GM18508 (cell line): ENCODE measurements at regions not wholly inside any gene's neighbourhood (a gene's known extent, or its start where the extent isn't known, plus 50 kb on each side); places are given as distances from the start of the nearest gene placed in this dataset.
"Not testable (repeated sequence)": the region's sequence is repeated elsewhere in the genome, so short reads cannot be mapped to it uniquely, and the experiment has no call there.

ENCODE experiments used
- ATAC-seq: cut with Tn5 transposase; IDR thresholded peaks from one replicate; pipeline ENCODE4 v1.9.1; 2021; ENCODE audit warnings: moderate number of reproducible peaks; ENCODE audit not compliant: insufficient read depth, unreplicated experiment

DNA sequence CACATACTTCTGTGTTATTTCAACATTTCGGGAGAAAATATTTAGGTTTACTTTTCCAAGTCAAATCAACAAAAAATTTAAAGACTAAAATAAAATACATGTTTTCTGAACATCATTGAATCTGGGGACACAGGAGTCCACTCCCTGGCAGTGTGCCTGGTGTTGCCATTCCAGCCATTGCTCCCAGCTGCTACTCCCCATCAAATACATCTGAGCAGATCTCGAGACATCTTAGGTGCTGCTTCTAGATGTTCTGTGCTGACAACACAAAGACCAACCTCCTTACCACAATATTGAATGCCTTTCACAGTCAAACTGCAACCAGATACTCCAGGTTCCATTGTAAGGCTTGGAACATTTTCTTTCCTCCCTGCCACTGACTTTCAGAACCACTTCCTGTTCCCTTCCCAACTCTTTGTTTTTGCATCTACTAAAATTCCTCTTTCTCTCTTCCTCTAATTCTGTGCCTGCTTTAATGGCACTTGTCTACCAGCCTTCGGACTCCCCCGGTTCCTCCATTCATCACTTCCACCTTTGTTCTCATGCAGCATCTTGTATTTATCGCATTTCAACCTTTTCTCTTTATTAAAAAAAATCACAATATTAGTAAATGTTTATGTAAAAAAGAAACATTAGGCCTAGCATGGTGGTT, 81.1 kb upstream of the SLC4A7 start:
- ATAC-seq: no peak

DNA sequence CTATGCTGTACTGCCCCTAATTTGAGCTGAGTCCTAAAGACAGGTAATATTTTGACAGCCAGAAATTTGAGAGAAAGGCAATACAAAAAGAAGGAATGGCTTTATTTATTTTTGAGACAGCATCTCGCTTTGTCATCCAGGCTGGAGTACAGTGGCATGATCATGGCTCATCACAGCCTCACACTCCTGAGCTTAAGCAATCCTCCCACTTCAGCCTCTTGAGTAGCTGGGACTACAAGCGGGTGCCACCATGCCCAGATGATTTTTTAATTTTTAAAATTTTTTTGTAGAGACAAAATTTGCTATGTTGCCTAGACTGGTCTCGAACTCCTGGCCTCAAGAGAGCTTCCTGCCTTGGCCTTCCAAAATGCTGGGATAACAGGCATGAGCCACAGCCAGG, 77.4 kb upstream of the SLC4A7 start:
- ATAC-seq: no peak

DNA sequence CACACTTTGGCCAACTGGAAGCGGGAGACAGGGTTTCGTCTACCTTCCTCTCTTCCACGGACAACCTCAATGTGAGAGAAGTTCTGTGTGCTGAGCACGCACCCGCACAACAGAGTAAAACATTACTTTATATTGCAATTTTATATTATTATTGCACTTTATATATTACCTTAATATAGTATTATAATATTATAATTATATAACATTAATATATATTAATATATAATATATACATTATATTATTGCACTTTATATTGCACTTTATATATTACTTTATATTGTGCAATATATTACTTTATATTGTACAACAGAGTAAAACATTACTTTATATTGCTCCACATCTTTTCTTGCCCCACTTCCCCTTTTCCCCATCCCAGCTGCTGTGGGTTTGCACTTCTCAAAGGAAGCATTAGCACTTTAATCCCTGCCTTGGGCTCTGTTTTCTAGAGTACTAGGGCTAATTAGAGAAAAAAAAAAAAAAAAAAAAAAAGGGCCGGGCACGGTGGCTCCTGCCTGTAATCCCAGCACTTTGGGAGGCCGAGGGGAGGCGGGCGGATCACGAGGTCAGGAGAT, 76.4 kb upstream of the SLC4A7 start:
- no peak for ATAC-seq

DNA sequence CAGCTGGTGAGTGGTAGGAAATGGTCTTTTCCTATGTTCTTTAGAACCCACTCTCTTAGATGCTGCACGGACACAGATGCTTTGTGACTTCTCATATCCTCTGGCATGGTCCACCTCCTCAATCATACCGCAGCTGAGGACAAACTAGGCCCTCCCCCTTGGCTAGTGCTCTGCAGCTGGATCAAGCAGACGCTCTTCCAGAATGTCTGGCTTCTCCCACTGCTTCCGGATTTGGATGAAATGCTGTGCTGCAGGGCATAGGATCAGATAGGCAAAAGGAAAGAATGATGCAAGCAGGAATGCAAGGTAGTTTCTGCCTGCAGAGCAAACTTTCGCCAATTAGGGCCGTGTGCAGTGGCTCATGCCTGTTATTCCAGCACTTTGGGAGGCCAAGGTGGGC, 75.7 kb upstream of the SLC4A7 start:
- ATAC-seq: no peak

DNA sequence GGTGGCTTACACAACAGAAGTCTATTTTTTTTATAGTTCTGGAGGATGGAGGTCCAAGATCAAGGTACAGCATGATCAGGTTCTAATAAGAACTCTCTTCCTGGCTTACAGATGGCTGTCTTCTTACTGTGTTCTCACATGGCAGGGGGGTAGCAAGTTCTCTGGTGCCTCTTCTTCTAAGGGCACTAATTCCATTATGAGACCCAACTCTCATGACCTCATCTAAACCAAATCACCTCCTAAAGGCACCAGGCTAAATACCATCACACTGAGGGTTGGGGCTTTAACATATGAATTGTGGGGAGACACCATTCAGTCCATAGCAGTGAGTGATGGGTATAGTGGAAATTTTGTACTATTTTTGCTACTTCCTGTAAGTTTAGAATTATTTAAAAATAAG, 75.2 kb upstream of the SLC4A7 start:
- no peak for ATAC-seq

DNA sequence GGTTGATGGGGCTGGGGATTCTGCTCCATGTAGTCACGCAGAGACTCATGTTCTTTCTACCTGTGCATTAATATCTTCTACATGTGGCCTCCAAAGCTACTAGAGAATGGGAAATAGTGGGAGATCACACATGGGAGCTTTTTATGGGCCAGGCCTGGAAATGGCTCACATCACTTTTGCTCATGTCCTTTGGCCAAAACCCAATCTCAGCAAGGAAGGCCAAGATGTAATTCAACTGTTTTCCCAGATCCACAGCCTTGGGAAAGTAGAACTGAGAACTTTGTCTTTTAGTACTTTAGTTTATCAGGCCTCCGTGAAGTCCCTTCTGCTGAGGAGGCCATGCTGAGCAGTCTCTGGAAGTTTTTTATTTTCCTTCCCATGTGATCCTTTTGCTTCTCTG, 73.2 kb upstream of the SLC4A7 start:
- ATAC-seq: no peak

DNA sequence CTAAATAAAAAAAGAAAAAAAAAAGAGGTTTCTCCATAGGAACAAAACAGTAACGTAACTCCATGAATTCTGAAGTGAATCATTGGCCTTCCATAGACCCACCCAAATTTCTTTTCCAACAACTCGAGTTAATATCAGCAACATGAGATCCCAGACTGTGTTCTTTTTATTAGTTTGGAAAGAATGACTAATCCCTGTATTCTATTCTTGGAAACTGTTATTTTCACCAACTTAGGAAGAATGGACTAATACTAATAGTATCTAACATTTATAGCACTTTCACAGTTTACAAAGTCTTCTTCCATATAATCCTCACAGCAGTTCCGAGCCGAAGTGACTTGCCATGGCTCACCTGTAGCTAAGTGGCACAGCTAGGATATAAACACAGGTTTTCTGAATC, 72.7 kb upstream of the SLC4A7 start:
- no peak for ATAC-seq

DNA sequence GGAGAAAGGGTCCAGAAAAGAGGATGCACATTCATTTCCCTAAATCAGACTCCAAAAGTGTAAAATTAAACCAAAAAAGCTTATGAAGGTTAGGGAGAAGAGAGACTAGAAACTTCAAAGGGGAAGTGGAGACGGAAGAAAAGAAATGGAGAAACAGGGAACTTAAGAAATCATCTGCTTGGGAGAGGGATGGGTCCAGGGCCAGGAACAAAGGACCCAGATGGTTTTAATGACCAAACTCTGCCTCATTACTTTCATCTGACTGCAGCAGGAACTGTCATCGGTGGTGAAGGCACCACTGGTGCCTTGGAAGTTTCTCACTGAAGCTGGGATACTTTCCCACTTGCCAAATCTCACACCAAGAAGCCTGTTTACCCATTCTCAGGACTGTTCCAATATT, 70.5 kb upstream of the SLC4A7 start:
- no peak for ATAC-seq

DNA sequence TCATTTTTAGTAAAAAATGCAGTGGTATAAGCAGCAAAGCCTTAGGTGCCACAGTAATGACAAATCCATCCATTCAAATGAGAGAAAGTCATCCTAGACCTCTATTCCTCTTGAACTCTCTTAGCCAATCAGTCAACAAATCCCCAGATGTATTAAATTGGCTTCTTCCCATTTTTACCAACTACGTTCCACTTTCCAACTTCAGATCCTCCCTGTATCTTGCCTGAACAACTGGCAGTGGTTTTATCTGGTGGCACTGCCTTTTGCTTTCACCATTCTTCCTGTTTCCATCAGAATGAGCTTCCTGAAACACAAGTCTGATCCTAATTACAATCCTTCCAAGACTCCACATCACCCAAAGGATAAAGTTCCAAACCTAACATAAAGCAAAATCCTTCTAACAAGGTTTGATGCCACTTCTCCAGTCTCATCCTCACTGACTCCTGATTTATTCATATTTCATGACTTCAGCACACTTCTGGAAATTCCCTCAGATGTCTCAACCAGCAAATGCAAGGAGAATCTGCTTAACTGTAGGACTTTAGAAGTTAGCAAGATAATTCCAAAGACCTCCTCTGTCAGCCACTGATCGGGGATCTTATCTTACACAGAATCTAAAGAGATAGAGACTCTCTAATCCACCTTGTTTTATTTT, 69.8 kb upstream of the SLC4A7 start:
- ATAC-seq: no peak

DNA sequence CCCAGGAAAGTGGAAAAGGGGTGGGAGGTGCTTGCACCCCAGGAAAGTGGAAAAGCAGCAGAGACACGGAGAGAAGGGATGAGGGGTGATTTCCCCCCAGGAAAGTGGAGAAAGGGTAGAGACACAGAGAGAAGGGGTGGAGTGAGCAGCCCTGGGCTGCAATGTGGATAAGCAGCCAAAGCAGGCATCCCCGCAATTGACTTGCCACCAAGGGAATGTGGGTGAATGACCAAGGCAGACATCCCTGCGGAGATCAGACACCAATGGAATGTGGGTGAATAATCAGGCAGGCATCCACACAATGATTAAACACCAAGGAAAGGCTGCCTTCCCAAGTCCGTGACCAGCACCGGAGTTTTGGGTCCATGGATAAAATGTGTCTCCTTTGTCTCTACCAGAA, 68.5 kb upstream of the SLC4A7 start:
- ATAC-seq: not testable (repeated sequence)

DNA sequence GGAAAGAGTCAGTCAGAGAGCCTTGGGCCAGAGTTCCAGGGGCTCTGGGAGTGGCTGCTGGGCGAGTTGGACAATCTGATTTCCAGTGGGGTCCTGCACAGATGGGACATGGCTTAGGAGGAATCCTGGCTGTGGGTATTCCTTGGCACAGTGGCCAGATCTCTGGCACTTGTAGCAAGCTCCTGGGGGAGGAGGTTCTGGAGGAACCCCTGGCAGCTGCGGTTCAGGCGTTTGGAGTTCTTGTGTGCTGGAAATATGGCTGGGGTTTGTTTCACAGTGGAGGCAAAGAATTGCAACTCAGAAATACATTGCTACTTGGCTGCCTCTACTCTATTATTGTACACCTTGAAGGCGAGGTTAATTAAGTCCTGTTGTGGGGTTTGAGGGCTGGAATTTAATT, 67.2 kb upstream of the SLC4A7 start:
- ATAC-seq: not testable (repeated sequence)

DNA sequence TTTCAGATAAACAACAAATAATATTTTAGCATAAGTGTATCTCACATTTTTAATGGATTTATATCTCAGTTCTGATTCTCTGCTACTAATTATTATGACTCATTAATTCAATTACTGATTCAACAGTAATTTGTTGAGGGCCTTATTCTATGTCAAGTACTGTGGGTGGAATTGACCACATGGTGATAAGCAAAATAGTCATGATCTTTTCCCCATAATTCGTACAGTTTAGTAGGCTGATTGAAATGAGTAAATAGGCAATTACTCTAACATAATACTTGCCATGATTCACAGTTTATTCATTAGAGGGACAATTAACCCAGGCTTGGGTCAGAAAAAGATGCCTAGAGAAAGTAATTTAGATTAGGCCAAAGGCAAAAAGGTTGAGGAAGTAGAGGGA, 60.9 kb upstream of the SLC4A7 start:
- ATAC-seq: no peak

DNA sequence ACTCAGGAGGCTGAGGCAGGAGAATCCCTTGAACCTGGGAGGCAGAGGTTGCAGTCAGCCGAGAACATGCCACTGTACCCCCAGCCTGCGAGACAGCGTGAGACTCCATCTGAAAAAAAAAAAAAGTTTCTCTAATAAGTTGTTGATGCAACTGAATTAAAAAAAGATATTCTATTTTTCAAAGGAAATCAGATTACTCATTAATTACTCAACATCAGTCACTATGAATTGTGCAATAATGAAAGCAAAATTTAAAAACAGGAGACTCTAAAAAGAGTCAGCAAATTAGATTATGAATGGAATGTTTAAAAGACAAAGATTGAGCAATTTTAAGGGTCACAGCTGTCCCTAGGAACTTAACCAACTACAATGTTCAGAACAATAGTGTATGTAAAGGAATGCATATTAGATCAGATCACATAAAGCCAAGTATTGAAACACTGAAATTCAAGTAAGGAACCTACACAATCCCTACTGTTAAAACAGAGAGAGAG, 60.2 kb upstream of the SLC4A7 start:
- ATAC-seq: no peak

DNA sequence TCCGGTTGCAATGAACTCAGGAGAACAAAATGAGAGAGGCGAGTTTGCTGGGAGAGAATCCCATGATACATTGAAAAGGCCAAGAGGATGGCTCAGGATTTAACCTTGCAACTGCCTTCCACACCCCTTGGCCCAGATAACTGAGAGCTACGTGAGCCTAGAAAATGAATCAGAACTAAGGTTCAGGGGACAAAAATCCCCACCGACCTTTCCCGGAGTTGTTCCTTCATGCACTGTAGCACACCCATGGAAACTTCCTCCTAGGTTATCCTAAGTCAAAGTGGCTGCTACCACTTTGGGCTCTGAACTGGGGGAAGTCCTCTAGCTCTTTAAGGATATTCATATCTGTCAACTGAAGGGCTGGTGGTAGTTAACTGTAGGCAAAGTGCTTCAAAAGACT, 58.3 kb upstream of the SLC4A7 start:
- no peak for ATAC-seq

DNA sequence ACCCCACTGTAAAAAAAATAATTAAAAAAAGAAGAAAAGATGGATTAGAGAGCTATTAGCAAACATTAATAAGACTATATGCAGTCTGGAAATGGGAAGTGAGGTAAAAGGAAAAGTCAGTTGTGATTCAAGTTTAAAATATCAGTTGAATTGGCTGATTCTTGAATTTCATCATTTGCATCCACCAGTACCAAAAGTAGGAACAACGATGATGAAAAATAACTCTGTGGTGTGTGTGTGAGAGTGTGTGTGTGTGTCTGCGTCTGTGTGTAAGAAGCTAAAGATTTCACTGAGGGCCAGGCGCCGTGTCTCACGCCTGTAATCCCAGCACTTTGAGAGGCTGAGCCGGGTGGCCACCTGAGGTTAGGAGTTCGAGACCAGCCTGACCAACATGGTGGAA, 56.0 kb upstream of the SLC4A7 start:
- no peak for ATAC-seq

DNA sequence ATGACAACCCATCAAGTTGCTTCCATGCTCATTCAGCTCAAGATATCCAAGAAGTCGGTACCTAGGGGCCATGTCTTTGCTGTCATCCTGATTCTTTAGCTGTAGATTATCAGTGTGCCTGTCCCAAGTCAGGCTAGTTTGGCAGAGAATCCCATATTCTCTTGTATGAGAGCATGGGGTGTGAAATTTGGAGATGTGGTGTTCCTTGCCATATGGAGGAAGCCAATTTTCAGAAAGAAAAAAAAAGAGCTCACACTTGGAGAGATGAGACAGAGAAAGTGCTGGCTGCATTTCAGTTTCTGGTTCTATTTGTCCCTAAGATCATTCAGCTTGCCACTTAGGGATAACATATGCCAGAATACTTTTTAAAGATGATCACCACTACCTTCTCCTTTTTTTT, 52.3 kb upstream of the SLC4A7 start:
- ATAC-seq: no peak

DNA sequence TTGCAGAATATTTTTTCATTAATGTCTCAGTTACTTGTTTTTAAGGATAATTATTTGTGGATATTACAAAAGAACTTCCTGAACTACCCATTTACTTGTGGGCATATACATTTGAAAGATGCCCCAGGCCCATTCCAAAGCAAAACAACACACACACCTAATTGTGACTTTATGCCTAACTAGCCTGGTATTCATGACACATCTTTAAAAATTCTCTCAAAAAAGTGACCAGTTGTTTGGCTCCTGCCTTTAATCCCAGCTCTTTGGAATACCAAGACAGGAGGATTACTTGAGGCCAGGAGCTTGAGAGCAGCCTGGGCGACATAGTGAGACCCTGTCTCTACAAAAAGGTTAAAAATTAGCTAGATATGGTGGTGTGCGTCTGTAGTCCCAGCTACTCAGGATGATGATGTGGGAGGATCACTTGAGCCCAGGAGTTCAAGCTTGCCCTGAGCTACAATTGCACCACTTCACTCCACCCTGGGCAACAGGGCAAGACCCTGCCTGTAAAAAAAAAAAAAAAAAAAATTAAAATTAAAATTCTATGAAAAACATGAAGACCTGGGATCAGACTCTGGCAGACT, 51.7 kb upstream of the SLC4A7 start:
- no peak for ATAC-seq

DNA sequence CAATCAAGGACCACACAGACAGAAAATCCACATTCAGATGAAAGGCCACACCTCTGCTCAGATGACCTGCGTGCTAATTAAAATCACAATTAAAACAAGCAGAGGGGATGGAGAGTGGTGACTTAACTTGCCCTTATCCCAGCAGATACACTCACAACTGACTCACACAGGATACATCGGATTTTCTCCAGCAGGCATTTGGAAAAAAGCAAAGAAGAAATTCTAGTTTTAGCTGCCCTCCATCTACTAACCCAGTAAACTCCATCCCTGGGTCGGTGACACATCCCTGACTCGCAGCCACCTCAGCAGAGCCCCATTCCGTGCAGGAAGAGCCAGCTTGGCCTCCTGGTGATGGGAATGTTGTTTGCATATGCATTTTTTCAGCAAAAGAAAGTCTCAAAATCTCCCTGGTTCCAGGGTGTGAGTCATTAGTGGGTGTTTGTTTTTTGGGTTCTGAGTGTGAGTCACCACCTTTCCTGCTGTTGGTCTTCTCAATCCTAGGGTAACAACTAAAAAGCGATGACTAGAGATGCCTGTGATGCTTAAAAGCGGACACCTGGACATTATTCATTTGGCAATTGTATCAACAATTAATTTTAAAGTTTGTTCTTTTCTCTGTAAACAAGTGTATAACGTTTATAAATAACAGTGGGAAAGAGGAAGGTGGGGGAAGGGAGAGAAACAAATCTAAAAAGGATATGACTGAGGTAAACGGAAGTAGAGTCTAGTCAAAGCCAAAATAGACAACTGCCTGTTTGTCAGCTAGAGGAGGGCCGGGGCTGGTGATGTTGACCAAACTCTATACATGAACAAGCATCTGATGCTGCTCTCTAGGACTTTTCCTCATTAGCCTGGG, 49.8 kb upstream of the SLC4A7 start:
- peak; percentile 46 for ATAC-seq
